ENCODE measurements at regions not wholly inside any gene's neighbourhood (a gene's known extent, or its start where the extent isn't known, plus 50 kb on each side); places are given as distances from the start of the nearest gene placed in this dataset.

GRCh38 chr5:9858043-9858442, 227.9 kb upstream of the TAS2R1 start:
- Mint-ChIP-seq H3K27ac (no peak overlapping the region), H3K36me3 (ENCODE audit: low read depth) (no peaks in the 10 kb centered on the region), H3K4me1 (ENCODE audit: low read depth) (no peaks in the 10 kb centered on the region), H3K27me3 (no peaks in the 10 kb centered on the region), H3K4me3 (no peak overlapping the region), H3K9me3 (no peaks in the 10 kb centered on the region)
- intact Hi-C loops (cut with micrococcal nuclease) = no loop called here
- POLR2A ChIA-PET = no interaction called here
- TF ChIP-seq CTCF (IDR thresholded peaks at IDR 0.05) = no peak
- CTCF ChIA-PET = no interaction called here
- ATAC-seq (no peak), DNase-seq (no peak)

- TF ChIP-seq CTCF (IDR thresholded peaks at IDR 0.05) = no peak
- Mint-ChIP-seq H3K4me1 (ENCODE audit: low read depth) (no peaks in the 10 kb centered on the region), H3K9me3 (no peaks in the 10 kb centered on the region), H3K36me3 (ENCODE audit: low read depth) (no peaks in the 10 kb centered on the region), H3K27me3 (no peaks in the 10 kb centered on the region), H3K4me3 (no peak overlapping the region), H3K27ac (no peak overlapping the region)
- CTCF ChIA-PET = no interaction called here
- ATAC-seq = no peak
- intact Hi-C loops (cut with micrococcal nuclease) = no loop called here
- no peak for DNase-seq
- POLR2A ChIA-PET = no interaction called here
Measured at GRCh38 chr5:9853309-9853708, 223.2 kb upstream of the TAS2R1 start.

DNA sequence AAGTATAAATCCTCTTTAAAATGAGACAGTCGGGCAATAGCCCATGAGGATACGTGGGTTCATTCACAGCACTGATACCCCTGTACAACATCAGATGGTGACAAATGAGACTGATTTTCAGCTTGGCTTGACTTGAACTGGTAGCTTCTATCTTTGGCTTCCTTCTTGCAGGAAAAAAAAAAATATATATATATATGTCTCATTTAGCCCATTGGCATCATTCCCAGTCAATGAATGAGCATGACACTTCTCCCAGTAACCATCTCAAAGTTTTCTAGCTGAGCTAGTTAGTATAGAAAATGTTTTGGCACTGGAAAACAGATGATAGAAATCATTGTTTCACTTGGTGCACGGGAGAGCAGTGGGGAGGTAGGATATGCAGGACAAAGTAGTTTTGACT, 222.5 kb upstream of the TAS2R1 start:
- no peak for TF ChIP-seq CTCF (IDR thresholded peaks at IDR 0.05)
- H3K4me3 Mint-ChIP-seq = no peak overlapping the region
- intact Hi-C loops (cut with micrococcal nuclease) = no loop called here
- no peaks in the 10 kb centered on the region for H3K27me3 Mint-ChIP-seq
- H3K36me3 Mint-ChIP-seq (ENCODE audit: low read depth) = no peaks in the 10 kb centered on the region
- no peak overlapping the region for H3K27ac Mint-ChIP-seq
- DNase-seq (no peak), ATAC-seq (no peak)
- ChIA-PET POLR2A (no interaction called here), CTCF (no interaction called here)
- H3K4me1 Mint-ChIP-seq (ENCODE audit: low read depth) = no peaks in the 10 kb centered on the region
- H3K9me3 Mint-ChIP-seq = no peaks in the 10 kb centered on the region

DNA sequence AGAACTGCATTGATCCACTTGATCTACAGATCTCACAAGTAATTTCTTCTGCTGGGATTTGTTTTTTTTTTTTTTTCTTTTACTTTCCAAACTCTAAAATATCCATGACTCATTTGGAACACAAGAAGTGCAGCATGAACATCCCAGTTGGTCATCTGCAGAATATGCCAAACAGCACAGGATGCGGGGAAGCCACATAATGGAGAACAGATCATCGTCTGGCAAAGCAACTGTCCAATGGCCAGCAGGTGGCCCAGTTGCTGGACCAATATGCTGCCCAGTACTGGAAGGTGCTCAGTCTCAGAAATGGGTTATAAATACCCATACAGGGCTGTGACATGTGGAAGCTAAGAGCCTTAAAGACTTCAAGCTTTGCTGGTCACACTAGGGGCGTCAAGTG, 221.3 kb upstream of the TAS2R1 start:
- no peak overlapping the region for H3K4me3 Mint-ChIP-seq
- ChIA-PET POLR2A (no interaction called here), CTCF (interaction anchor here (1.2 kb wide), 1 partner anchor 18 kb away, joined by 4 read pairs; no protein-coding TSS in a partner anchor)
- TF ChIP-seq CTCF (IDR thresholded peaks at IDR 0.05) = no peak
- H3K27me3 Mint-ChIP-seq = no peaks in the 10 kb centered on the region
- ATAC-seq (no peak), DNase-seq (no peak)
- no peak overlapping the region for H3K27ac Mint-ChIP-seq
- no peaks in the 10 kb centered on the region for H3K9me3 Mint-ChIP-seq
- intact Hi-C loops (cut with micrococcal nuclease) = no loop called here
- no peaks in the 10 kb centered on the region for H3K4me1 Mint-ChIP-seq (ENCODE audit: low read depth)
- no peaks in the 10 kb centered on the region for H3K36me3 Mint-ChIP-seq (ENCODE audit: low read depth)

DNA sequence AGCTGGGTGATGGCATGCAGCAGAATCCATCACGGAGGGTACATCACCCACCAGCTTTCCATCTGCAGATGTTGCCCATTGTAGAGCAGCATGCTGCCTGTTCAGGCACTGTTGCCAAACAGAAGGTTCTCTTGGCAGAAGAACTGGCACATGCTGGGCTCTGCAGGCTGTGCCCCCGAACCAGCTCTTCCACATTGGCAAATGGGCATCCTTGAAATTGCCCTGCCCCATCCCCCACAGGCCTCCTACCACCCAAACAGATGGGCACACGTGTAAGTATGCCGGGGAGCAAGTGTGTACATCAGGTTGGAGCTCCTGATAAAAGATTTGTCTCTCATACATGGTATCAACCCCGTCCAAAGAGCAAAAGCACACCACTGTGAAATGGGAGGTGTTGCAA, 220.3 kb upstream of the TAS2R1 start:
- no peaks in the 10 kb centered on the region for H3K27me3 Mint-ChIP-seq
- no peak for DNase-seq
- no peak overlapping the region for H3K27ac Mint-ChIP-seq
- no peak overlapping the region for H3K4me3 Mint-ChIP-seq
- TF ChIP-seq CTCF (IDR thresholded peaks at IDR 0.05) = no peak
- intact Hi-C loops (cut with micrococcal nuclease) = no loop called here
- ChIA-PET POLR2A (no interaction called here), CTCF (interaction anchor here (1.2 kb wide), 1 partner anchor 17 kb away, joined by 4 read pairs; no protein-coding TSS in a partner anchor)
- H3K36me3 Mint-ChIP-seq (ENCODE audit: low read depth) = no peaks in the 10 kb centered on the region
- H3K4me1 Mint-ChIP-seq (ENCODE audit: low read depth) = no peaks in the 10 kb centered on the region
- no peaks in the 10 kb centered on the region for H3K9me3 Mint-ChIP-seq
- ATAC-seq = no peak
